HG02852 (cell line): ENCODE measurements at regions not wholly inside any gene's neighbourhood (a gene's known extent, or its start where the extent isn't known, plus 50 kb on each side); places are given as distances from the start of the nearest gene placed in this dataset.
"Not testable (repeated sequence)": the region's sequence is repeated elsewhere in the genome, so short reads cannot be mapped to it uniquely, and the experiment has no call there.

Experiments
- ATAC-seq: cut with Tn5 transposase; IDR thresholded peaks from one replicate; pipeline ENCODE4 v1.9.1; 2021; ENCODE audit warnings: mild to moderate bottlenecking, moderate library complexity; ENCODE audit not compliant: unreplicated experiment

- no peak for ATAC-seq
Measured at GRCh38 chr5:99765011-99765410, 770.2 kb upstream of the FAM174A start.

DNA sequence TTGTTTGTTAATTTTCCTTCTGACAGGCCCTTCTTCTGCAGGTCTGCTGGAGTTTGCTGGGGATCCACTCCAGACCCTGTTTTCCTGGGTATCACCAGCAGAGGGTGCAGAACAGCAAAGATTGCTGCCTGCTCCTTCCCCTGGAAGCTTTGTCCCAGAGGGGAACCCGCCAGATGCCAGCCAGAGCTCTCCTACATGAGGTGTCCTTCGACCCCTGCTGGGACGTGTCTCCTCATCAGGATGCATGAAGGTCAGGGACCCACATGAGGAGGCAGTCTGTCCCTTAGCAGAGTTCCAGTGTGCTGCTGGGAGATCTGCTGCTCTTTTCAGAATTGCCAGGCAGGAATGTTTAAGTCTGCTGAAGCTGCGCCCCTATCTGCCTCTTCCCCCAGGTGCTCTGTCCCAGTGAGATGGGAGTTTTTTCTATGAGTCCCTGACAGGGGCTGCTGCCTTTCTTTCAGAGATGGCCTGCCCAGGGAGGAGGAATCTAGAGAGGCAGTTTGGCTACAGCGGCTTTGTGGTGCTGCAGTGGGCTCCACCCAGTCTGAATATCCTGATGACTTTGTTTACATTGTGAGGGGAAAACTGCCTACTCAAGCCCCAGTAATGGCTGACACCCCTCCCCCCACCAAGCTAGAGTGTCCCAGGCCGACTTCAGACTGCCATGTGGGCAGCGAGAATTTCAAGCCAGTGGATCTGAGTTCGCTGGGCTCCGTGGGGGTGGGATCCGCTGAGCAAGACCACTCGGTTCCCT lies 772.0 kb upstream of the FAM174A start:
- no peak for ATAC-seq

GRCh38 chr5:99747342-99747741 lies 787.8 kb upstream of the FAM174A start:
- ATAC-seq: no peak

- not testable (repeated sequence) for ATAC-seq
Measured at GRCh38 chr5:99733146-99733545, 802.0 kb upstream of the FAM174A start.

DNA sequence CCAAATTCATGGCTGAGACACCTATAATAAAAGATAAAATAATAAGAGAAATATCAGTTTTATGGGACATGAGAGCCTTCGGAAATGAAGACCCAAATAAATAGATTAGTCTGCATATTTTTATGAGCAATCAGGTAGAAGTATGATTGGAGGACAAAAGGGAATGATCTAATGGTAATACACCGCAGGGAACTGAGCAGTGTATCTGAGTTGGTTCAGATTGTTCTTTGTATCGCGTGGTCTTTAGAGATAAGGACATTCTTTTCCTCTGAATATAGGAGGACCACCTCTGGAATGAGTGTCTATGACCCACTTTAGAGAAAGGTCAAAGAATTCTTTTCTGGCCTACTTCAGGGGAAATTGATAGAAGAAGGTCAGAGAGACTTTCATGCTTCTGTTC lies 801.8 kb upstream of the CHD1 start:
- not testable (repeated sequence) for ATAC-seq

DNA sequence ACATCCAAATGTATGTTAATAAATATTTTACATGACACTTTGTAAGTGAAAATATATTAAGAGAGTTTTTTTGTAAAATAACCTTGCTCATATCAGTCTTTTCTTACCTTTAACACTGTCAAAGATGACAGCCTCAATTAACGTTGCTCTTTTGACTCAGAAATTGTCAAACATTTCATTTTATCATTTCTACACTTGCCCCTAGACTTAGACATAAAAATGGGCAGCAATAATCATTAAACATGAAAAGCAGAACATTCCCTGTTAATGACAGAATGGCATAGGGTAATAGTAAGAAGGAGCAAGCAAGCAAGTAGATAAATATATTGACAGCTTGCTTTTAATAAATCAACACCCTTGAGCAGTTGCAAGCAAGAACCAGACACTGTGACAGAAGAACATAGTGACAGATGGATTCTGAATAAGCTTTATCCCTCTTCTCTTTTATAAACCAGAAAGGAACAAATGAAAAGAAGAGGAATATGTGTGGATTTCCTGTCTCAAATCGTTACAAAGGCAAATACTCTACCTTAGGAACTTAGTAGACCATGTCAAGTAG lies 796.0 kb upstream of the CHD1 start:
- no peak for ATAC-seq

DNA sequence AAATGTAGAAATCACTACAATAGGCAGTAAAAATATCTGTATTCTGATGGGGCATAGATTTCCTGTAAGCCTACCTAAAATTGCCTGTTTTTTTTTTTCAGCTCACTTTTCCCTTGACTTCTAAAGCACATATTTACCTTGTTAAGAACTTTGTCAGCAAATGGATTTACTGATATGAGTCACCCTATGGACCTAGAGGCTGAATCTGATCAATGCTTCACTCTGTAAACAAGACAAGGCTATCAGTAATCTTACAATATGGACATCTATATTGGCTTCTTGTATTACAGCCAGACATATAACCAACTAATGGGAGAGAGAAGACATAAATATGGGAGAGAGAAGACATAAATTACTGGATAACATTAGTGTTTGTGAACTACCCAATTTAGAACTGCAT lies 792.7 kb upstream of the CHD1 start:
- no peak for ATAC-seq

- ATAC-seq: no peak
Measured at GRCh38 chr5:99715921-99716320, 787.1 kb upstream of the CHD1 start.

DNA sequence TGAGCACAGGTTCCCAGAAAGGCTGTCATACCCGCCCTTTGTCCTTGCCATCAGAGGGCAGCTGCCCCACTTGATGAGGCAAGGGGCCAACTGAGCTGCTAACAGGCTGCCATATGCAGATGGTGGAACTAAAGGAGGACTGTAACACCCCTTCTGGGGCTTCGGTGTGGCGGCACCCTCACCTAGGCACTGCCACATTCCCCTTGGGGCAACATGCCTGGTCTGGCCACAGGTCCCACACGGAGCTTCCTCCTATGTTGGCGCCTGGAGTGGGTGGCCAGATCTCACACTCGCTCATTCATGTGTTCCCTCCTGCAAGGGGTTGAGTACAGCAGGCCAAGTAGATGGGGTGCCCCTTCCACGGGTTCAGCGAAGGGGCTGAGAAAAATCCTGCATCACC lies 777.4 kb upstream of the CHD1 start:
- no peak for ATAC-seq

DNA sequence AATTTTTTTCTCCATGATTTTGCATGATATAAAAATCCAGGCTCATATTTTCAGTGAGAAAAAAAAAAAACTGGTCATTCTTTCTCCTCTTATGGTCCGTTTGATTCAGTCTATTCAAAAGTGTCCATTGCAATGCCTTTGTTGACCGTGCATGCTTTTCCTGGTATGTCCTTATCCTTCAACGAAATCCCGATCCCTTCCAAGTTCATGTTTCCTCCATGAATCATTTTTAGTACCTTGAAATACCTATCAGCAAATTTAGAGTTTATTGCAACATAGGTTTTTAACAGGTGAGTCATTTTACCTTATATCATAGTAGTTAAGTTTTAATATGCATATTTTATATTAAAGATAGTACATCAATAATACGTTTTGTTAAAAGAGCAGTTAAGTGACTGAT lies 773.8 kb upstream of the CHD1 start:
- no peak for ATAC-seq

DNA sequence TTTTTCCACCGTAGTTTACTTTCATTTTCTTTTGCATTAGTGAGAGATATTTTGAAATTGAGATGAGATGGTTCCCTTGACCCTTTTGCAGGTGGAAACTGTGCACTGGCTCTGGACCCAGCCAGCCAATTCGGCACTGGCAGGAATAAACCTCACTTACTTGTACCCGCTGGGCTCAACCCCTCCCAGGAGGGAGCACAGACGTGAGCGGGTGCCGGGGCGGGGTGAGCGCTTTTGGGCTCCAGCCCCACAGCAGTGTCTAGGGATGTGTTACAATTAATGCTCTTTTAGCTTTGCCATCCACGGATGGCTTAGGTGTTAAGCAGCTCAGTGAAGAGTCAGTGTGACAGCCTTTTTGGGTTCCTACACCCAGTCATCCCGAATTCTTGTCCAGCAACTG lies 766.1 kb upstream of the CHD1 start:
- no peak for ATAC-seq

DNA sequence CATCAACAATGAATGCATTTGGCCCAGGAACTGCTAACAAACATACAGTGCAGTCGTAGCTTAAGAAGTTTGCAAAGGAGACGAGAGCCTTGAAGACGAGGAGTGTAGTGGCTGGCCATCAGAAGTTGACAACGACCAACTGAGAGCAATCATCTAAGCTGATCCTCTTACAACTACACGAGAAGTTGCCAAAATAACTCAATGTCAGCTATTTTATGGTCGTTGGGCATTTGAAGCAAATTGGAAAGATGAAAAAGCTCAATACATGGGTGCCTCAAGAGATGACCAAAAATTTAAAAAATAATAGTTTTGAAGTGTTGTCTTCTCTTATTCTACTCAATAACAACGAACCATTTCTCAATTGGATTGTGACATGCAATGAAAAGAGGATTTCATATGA lies 757.7 kb upstream of the CHD1 start:
- ATAC-seq: no peak

GRCh38 chr5:99675974-99676373 lies 747.2 kb upstream of the CHD1 start:
- no peak for ATAC-seq

DNA sequence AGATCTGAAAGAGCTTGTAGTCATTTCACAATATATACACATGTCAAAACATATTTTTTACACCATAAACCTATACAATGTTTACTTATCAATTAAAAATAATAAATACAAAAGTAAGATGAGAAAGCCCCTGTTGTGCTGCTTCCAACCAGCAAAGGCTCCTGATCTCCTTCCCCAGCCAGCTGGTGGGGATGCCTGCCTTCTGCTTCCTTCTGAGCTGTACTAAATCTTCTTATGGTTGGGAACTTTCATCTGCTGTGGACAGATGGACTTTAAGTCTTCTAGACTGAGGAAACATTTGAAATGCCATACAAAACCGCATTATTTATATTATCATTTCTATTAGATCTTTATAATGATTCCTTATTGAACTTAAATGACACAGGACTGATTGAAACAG lies 745.3 kb upstream of the CHD1 start:
- ATAC-seq: no peak

- no peak for ATAC-seq
Measured at GRCh38 chr5:99664972-99665371, 736.2 kb upstream of the CHD1 start.

DNA sequence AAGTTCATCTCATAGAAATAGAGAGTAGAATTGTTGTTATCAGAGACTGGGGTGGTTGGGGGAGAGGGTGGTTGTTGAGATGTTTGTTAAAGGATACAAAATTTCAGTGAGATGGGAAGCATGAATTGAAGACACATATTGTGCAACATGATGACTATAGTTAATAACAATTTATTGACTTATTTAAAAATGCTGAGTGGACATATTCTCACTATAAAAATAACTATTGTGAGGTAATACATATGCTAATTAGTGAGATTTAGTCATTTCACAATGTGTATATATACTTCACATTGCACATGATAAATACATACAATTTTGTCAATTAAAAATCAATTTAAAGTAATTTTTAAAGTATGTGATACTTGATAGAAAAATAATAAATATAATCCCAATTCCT lies 722.5 kb upstream of the CHD1 start:
- ATAC-seq: no peak

- no peak for ATAC-seq
Measured at GRCh38 chr5:99646011-99646647, 717.3 kb upstream of the CHD1 start.

DNA sequence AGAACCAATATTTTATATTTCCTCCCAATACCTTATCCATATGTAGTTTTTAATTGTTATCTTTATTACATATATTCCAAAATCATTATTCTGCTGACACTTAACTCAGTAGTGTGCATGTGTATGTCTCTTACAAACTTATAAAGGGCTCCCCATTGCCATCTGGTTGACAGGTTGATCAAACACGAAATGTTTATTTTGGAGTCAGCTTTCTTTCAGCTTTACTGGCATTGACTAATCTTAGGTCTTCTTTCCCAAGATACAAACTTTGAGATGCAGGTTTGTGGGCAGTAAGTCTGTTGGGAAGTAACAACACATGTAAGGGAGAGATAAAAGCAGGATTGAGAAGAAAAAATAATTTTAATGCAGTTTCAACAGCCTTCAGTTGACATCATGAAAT lies 716.0 kb upstream of the CHD1 start:
- ATAC-seq: no peak

GRCh38 chr5:99640646-99641045 lies 711.8 kb upstream of the CHD1 start:
- no peak for ATAC-seq

- ATAC-seq: no peak
Measured at GRCh38 chr5:99639905-99640304, 711.1 kb upstream of the CHD1 start.

- no peak for ATAC-seq
Measured at GRCh38 chr5:99636663-99637062, 707.9 kb upstream of the CHD1 start.
